Activated CD4-positive, alpha-beta T cell treated with anti-CD3 and anti-CD28 coated beads for 36 hours (primary cell): ENCODE measurements at regions not wholly inside any gene's neighbourhood (a gene's known extent, or its start where the extent isn't known, plus 50 kb on each side); places are given as distances from the start of the nearest gene placed in this dataset.

Source experiments
- ATAC-seq: fragments of 200-7000 bp; cut with Tn5 transposase; one replicate; pipeline ENCODE4 v1.10.0; 2021; ENCODE audit warnings: mild to moderate bottlenecking, moderate library complexity
- CTCF ChIA-PET: fragments of 350-600 bp; sonication (Branson Sonifier 250); formaldehyde crosslinking; loops from one replicate; lab custom pipeline; 2021; ENCODE audit warnings: antibody characterized with exemption; lab: Charles Lee
- POLR2A ChIA-PET: fragments of 350-600 bp; sonication (Branson Sonifier 250); formaldehyde crosslinking; loops from one replicate; lab custom pipeline; 2021; ENCODE audit warnings: antibody characterized with exemption, inconsistent platforms; lab: Charles Lee
- DNase-seq: peaks from one replicate; pipeline ENCODE4 v3.0.0-alpha.2; 2020
- H3K27ac Mint-ChIP-seq: one replicate; pipeline ENCODE4 v1.8.0; 2021; ENCODE audit warnings: mixed read lengths
- H3K27me3 Mint-ChIP-seq: one replicate; pipeline ENCODE4 v1.8.0; 2021; ENCODE audit warnings: mixed read lengths
- H3K36me3 Mint-ChIP-seq: one replicate; pipeline ENCODE4 v1.8.0; 2021; ENCODE audit warnings: low read depth, mixed read lengths
- H3K4me1 Mint-ChIP-seq: one replicate; pipeline ENCODE4 v1.8.0; 2021; ENCODE audit warnings: mixed read lengths
- H3K4me3 Mint-ChIP-seq: one replicate; pipeline ENCODE4 v1.8.0; 2021; ENCODE audit warnings: mild to moderate bottlenecking, moderate library complexity, mixed read lengths
- H3K9me3 Mint-ChIP-seq: one replicate; pipeline ENCODE4 v1.8.0; 2021; ENCODE audit warnings: low read depth, mixed read lengths
- intact Hi-C, 2 experiments: fragments of 100-400 bp; cut with DNase I in 1 of 2; cut with micrococcal nuclease in 1 of 2; formaldehyde crosslinking; loops; one replicate each; pipeline versions ENCODE4 v1.14.2 to v1.15.1; 2022 to 2024; cut with DNase I, micrococcal nuclease

GRCh38 chr16:5863071-5863606 lies 765.5 kb upstream of the EEF2KMT start:
- DNase-seq (no peak), ATAC-seq (no peak)
- Mint-ChIP-seq H3K4me1 (no peaks in the 10 kb centered on the region), H3K36me3 (no peaks in the 10 kb centered on the region), H3K27ac (no peak overlapping the region), H3K27me3 (no peaks in the 10 kb centered on the region), H3K9me3 (peaks cover 5% of the 10 kb centered on the region), H3K4me3 (no peak overlapping the region)
- CTCF ChIA-PET: no interaction called here
- intact Hi-C loops: no loop called here
- POLR2A ChIA-PET: no interaction called here

GRCh38 chr16:5862103-5862840 lies 764.7 kb upstream of the EEF2KMT start:
- H3K27ac Mint-ChIP-seq: no peak overlapping the region

GRCh38 chr16:5861241-5861640 lies 763.6 kb upstream of the EEF2KMT start:
- no peaks in the 10 kb centered on the region for H3K27me3 Mint-ChIP-seq
- H3K9me3 Mint-ChIP-seq: peaks cover 5% of the 10 kb centered on the region
- H3K4me1 Mint-ChIP-seq: no peaks in the 10 kb centered on the region
- ATAC-seq: no peak
- no peaks in the 10 kb centered on the region for H3K36me3 Mint-ChIP-seq
- intact Hi-C loops: no loop called here
- no peak for DNase-seq
- ChIA-PET CTCF (no interaction called here), POLR2A (no interaction called here)
- no peak overlapping the region for H3K4me3 Mint-ChIP-seq
- no peak overlapping the region for H3K27ac Mint-ChIP-seq

More at GRCh38 chr16:5862103-5862840, 764.7 kb upstream of the EEF2KMT start:
- POLR2A ChIA-PET: no interaction called here
- CTCF ChIA-PET: no interaction called here
- no peak overlapping the region for H3K4me3 Mint-ChIP-seq
- H3K4me1 Mint-ChIP-seq: no peaks in the 10 kb centered on the region
- ATAC-seq: no peak
- H3K27me3 Mint-ChIP-seq: no peaks in the 10 kb centered on the region
- no peak for DNase-seq
- peaks cover 5% of the 10 kb centered on the region for H3K9me3 Mint-ChIP-seq
- intact Hi-C loops: no loop called here
- no peaks in the 10 kb centered on the region for H3K36me3 Mint-ChIP-seq

GRCh38 chr16:5858180-5858579 lies 760.6 kb upstream of the EEF2KMT start:
- Mint-ChIP-seq H3K9me3 (peaks cover 4% of the 10 kb centered on the region), H3K4me3 (no peak overlapping the region), H3K4me1 (no peaks in the 10 kb centered on the region), H3K36me3 (no peaks in the 10 kb centered on the region), H3K27ac (no peak overlapping the region), H3K27me3 (no peaks in the 10 kb centered on the region)
- CTCF ChIA-PET: interaction anchor here (0.6 kb wide), 1 partner anchor 330 kb away, joined by 3 read pairs; no protein-coding TSS in a partner anchor
- DNase-seq (no peak), ATAC-seq (no peak)
- intact Hi-C loops: no loop called here
- POLR2A ChIA-PET: interaction anchor here (0.8 kb wide), 1 partner anchor 15 kb away, joined by 3 read pairs; no protein-coding TSS in a partner anchor

GRCh38 chr16:5854027-5854426 lies 756.4 kb upstream of the EEF2KMT start:
- no peak overlapping the region for H3K27ac Mint-ChIP-seq
- POLR2A ChIA-PET: no interaction called here
- H3K4me3 Mint-ChIP-seq: no peak overlapping the region
- no peaks in the 10 kb centered on the region for H3K4me1 Mint-ChIP-seq
- no peak for DNase-seq
- no peaks in the 10 kb centered on the region for H3K27me3 Mint-ChIP-seq
- H3K9me3 Mint-ChIP-seq: peaks cover 3% of the 10 kb centered on the region
- ATAC-seq: peak; percentile 23
- intact Hi-C loops: no loop called here
- H3K36me3 Mint-ChIP-seq: no peaks in the 10 kb centered on the region
- CTCF ChIA-PET: no interaction called here

- peaks cover 3% of the 10 kb centered on the region for H3K9me3 Mint-ChIP-seq
- no peak overlapping the region for H3K4me3 Mint-ChIP-seq
- POLR2A ChIA-PET: no interaction called here
- H3K27me3 Mint-ChIP-seq: no peaks in the 10 kb centered on the region
- CTCF ChIA-PET: no interaction called here
- H3K4me1 Mint-ChIP-seq: no peaks in the 10 kb centered on the region
- DNase-seq: no peak
- ATAC-seq: no peak
- H3K36me3 Mint-ChIP-seq: no peaks in the 10 kb centered on the region
- H3K27ac Mint-ChIP-seq: no peak overlapping the region
- intact Hi-C loops: no loop called here
Measured at GRCh38 chr16:5852151-5852550, 754.6 kb upstream of the EEF2KMT start.

- no peaks in the 10 kb centered on the region for H3K36me3 Mint-ChIP-seq
- peaks cover 3% of the 10 kb centered on the region for H3K9me3 Mint-ChIP-seq
- ATAC-seq (no peak), DNase-seq (no peak)
- no peaks in the 10 kb centered on the region for H3K4me1 Mint-ChIP-seq
- CTCF ChIA-PET: no interaction called here
- POLR2A ChIA-PET: no interaction called here
- H3K27ac Mint-ChIP-seq: no peak overlapping the region
- H3K4me3 Mint-ChIP-seq: no peak overlapping the region
- intact Hi-C loops: no loop called here
- no peaks in the 10 kb centered on the region for H3K27me3 Mint-ChIP-seq
Measured at GRCh38 chr16:5851393-5851982, 753.9 kb upstream of the EEF2KMT start.

- no peak overlapping the region for H3K27ac Mint-ChIP-seq
- intact Hi-C loops: no loop called here
- DNase-seq (no peak), ATAC-seq (no peak)
- H3K9me3 Mint-ChIP-seq: peaks cover 3% of the 10 kb centered on the region
- no peaks in the 10 kb centered on the region for H3K27me3 Mint-ChIP-seq
- no peaks in the 10 kb centered on the region for H3K4me1 Mint-ChIP-seq
- CTCF ChIA-PET: no interaction called here
- H3K4me3 Mint-ChIP-seq: no peak overlapping the region
- POLR2A ChIA-PET: no interaction called here
- no peaks in the 10 kb centered on the region for H3K36me3 Mint-ChIP-seq
Measured at GRCh38 chr16:5850632-5851392, 753.2 kb upstream of the EEF2KMT start.

- no peaks in the 10 kb centered on the region for H3K36me3 Mint-ChIP-seq
- intact Hi-C loops: no loop called here
- no peaks in the 10 kb centered on the region for H3K4me1 Mint-ChIP-seq
- H3K9me3 Mint-ChIP-seq: peaks cover 1% of the 10 kb centered on the region
- DNase-seq: no peak
- no peak overlapping the region for H3K27ac Mint-ChIP-seq
- POLR2A ChIA-PET: no interaction called here
- H3K27me3 Mint-ChIP-seq: no peaks in the 10 kb centered on the region
- H3K4me3 Mint-ChIP-seq: no peak overlapping the region
- CTCF ChIA-PET: no interaction called here
- no peak for ATAC-seq
Measured at GRCh38 chr16:5845046-5845445, 747.5 kb upstream of the EEF2KMT start.

- H3K4me1 Mint-ChIP-seq: no peaks in the 10 kb centered on the region
- ATAC-seq (no peak), DNase-seq (no peak)
- H3K27ac Mint-ChIP-seq: no peak overlapping the region
- intact Hi-C loops: no loop called here
- no peaks in the 10 kb centered on the region for H3K27me3 Mint-ChIP-seq
- CTCF ChIA-PET: no interaction called here
- no peak overlapping the region for H3K4me3 Mint-ChIP-seq
- POLR2A ChIA-PET: no interaction called here
- no peaks in the 10 kb centered on the region for H3K36me3 Mint-ChIP-seq
- H3K9me3 Mint-ChIP-seq: peaks cover 1% of the 10 kb centered on the region
Measured at GRCh38 chr16:5841974-5842373, 744.4 kb upstream of the EEF2KMT start.

GRCh38 chr16:5838725-5839124 lies 741.1 kb upstream of the EEF2KMT start:
- no peak overlapping the region for H3K4me3 Mint-ChIP-seq
- no peaks in the 10 kb centered on the region for H3K4me1 Mint-ChIP-seq
- ChIA-PET CTCF (no interaction called here), POLR2A (no interaction called here)
- ATAC-seq (no peak), DNase-seq (no peak)
- H3K9me3 Mint-ChIP-seq: peaks cover 5% of the 10 kb centered on the region
- no peaks in the 10 kb centered on the region for H3K36me3 Mint-ChIP-seq
- H3K27me3 Mint-ChIP-seq: no peaks in the 10 kb centered on the region
- H3K27ac Mint-ChIP-seq: no peak overlapping the region
- intact Hi-C loops: no loop called here
